ENCODE measurements at regions not wholly inside any gene's neighbourhood (a gene's known extent, or its start where the extent isn't known, plus 50 kb on each side); places are given as distances from the start of the nearest gene placed in this dataset.

DNA sequence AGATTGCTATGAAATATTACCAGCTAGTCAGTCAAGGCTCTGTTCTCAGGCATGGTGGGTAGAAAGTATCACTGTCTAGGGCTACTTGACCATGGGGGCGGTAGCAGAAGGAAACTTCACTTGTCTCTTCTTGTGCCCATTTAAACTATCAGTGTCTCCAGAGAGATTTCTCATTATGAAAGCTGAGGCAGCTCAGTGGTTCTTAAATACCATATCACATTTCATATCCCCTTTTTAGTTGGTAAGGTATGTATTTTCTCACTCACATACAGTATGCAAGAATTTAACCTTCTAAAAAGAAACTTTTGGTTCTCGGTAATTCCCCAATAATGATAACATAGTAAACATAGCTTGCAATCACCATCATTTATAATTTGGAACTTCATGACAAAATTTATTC, 1180.0 kb upstream of the TENM4 start:
- TF ChIP-seq, protein P1, sequence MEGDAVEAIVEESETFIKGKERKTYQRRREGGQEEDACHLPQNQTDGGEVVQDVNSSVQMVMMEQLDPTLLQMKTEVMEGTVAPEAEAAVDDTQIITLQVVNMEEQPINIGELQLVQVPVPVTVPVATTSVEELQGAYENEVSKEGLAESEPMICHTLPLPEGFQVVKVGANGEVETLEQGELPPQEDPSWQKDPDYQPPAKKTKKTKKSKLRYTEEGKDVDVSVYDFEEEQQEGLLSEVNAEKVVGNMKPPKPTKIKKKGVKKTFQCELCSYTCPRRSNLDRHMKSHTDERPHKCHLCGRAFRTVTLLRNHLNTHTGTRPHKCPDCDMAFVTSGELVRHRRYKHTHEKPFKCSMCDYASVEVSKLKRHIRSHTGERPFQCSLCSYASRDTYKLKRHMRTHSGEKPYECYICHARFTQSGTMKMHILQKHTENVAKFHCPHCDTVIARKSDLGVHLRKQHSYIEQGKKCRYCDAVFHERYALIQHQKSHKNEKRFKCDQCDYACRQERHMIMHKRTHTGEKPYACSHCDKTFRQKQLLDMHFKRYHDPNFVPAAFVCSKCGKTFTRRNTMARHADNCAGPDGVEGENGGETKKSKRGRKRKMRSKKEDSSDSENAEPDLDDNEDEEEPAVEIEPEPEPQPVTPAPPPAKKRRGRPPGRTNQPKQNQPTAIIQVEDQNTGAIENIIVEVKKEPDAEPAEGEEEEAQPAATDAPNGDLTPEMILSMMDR (IDR thresholded peaks at IDR 0.05; ENCODE audit: low read depth, low read length) = no peak

DNA sequence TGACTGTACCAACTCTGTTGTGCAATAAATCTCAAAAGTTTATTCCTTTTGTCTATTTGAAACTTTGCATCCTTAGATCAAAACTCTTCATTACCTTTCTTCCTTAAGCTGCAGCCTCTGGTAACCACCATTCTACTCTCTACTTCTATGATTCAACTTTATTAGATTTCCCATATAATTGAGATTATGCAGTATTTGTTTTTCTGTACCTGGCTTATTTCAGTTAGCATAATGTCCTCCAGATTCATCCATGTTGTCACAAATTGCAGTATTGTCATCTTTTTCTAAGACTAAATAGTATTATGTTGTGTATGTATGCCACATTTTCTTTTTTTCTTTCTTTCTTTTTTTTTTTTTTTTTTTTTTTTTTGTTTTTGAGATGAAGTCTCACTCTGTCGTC, 1176.3 kb upstream of the TENM4 start:
- no peak for DNase-seq (ENCODE audit: extremely low read depth, low read depth)
- TF ChIP-seq, protein P1 (IDR thresholded peaks at IDR 0.05; ENCODE audit: low read depth, low read length) = no peak

More for the DNA sequence above, 1180.0 kb upstream of the TENM4 start:
- no peak for DNase-seq (ENCODE audit: extremely low read depth, low read depth)

DNA sequence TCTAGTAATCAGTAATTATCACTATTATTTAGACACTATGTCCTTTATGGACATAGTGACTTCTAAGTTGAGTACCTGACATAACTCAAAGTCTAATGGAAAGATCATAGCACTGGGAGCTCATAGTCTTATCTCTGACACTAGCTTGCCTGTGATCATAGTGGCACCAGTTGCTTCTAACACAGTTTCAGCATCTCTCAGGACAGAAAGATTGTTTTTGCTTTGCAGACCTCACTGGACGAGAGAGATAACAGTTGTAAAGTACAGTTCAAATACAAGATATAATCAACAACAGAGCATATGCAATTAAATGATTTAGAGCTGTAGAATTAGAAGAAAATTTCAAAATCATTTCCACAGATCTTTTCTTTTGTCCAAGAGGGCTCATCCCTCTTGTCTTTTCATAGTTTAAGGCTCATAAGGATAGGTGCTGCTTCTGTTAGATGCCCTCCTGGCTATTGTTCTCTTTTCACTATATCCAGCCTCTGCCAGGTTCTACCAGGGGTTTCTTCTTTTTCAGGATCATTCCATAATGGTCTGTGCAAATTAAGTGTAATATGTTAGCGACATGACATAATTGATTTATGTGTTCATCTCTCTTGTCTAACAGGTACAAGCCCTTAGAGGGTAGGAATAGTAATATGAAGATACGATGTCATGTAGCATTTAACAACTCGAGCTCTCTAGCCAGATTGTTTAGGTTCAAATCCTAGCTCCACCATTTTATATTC, 1175.4 kb upstream of the TENM4 start:
- DNase-seq (ENCODE audit: extremely low read depth, low read depth) = no peak

DNA sequence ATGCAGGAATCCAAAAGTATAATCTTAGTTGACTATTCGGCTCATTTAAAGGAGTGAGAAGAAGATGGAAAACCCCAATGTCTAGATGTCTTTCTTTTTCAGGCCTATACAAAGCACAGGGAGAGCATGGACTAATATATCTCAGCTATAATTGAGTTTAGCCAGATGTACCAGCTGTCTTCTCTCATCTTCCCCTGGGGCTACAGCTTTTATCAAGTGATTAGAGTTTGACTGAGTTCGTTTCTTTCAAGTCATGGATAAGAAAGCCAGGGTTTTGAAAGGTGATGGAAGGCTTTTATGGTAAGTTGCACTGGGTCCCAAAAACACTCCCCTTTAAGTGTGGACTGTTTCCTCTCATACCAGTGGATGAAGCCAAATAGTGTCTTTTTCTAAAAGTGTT, 1172.8 kb upstream of the TENM4 start:
- DNase-seq (ENCODE audit: extremely low read depth, low read depth) = no peak
- TF ChIP-seq, protein P1 (IDR thresholded peaks at IDR 0.05; ENCODE audit: low read depth, low read length) = no peak

More for the DNA sequence above, 1175.4 kb upstream of the TENM4 start:
- TF ChIP-seq, protein P1 (IDR thresholded peaks at IDR 0.05; ENCODE audit: low read depth, low read length) = no peak

DNA sequence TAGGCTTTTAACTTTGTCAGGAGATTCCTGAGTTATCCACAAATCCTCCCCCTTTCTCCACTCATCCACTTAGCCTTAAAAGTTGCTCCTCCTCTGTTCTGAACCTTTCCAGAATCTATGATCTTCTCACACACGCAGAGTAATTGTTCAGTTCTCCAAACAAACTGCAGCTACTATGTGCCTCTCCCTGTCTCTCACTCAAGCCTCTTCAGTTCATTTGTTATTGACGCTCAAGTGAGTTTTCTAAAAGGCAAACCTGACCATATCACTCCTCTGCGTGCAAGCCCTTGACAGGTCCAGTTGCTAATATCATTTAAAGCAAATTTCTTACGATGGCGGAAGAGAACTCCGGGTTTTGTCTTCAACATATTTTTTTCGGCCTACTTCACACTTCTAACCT, 1169.7 kb upstream of the TENM4 start:
- no peak for DNase-seq (ENCODE audit: extremely low read depth, low read depth)
- TF ChIP-seq, protein P1 (IDR thresholded peaks at IDR 0.05; ENCODE audit: low read depth, low read length) = no peak

DNA sequence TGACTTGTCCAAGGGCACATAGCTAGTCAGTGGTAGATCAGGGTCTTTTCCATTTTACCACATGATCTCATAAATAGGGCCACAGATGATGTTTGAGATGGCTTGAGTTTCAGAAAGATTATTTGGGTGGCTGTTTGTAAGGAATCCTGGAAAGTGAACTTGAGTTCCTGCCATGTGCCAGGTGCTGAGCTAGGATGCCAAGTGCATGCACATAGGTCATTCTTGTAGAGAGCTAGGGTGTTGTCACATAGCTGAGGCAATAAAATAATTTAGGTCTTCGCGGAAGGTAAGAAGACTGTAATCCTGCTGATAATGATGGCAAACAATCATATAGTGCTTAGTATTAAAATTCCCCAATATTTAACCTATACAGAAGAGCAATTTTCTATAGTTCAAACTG, 1162.6 kb upstream of the TENM4 start:
- no peak for DNase-seq (ENCODE audit: extremely low read depth, low read depth)
- TF ChIP-seq, protein P1 (IDR thresholded peaks at IDR 0.05; ENCODE audit: low read depth, low read length) = no peak

DNA sequence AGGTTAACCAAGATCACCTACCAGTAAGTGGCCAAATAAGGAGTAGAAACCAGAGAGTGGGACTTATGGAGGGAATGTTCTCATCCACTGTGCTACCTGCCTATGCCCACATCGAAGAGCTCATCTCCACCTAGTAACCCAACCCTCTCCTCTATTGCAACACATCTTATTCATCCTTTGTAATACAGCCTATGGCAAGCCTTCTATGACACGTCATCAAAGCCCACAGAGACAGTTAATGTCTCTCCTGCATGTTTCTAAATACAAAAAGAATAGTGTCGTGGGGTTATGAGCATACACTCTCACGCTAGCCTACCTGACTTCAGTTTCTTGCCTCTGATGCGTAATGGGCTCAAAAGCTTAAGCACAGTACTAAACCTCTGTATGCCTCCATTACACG, 1158.1 kb upstream of the TENM4 start:
- TF ChIP-seq, protein P1 (IDR thresholded peaks at IDR 0.05; ENCODE audit: low read depth, low read length) = no peak
- DNase-seq (ENCODE audit: extremely low read depth, low read depth) = no peak

Measured in AG09319 (cell line).